DMS 273 (cell line): ENCODE measurements at regions not wholly inside any gene's neighbourhood (a gene's known extent, or its start where the extent isn't known, plus 50 kb on each side); places are given as distances from the start of the nearest gene placed in this dataset.

Source experiments
- DNase-seq: peaks from one replicate; lab custom pipeline; 2025; ENCODE audit not compliant: unreplicated experiment; lab: John Stamatoyannopoulos, UW

DNA sequence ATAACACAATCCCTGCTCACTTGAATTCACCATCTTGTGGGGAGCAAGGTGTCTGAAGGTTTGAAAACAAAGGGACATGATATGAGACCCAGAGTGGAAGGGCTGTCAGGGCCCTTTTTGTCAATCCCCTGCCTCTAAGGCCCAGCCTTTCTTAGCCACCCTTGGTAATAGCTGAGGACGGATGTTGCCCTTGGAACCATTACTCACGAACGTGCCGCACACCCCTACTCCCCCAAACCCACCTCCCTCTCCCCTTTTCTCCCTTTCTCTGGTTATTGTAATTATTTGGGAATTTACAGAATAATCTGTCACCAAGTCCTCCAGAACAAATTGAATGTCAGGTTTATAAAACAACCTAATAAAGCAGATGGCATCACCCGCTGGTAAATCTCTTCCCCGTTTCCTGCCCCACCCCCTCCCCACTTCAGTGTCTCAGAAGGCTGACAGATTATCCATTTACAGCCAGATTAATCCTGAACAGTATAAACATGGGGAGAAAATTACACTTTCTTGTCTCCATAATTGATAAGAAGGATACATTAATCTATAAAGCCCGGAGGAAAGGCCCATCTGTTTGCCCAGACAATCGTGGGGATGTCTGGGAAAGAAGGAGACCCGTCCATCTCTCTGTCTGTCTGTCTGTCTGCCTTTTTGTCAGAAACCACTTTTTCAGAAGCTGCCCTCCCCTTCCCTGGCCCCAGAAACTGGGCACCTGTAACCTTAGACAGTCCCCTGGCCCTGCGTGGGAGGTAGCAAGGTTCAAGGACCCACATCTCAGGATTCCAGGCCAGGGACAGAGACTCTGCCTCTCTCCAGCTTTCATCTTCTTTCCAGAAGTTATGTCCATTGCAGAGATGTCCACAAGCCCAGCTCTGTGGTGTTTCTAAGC is 60.6 kb upstream of the CD34 start:
- no peak for DNase-seq

DNA sequence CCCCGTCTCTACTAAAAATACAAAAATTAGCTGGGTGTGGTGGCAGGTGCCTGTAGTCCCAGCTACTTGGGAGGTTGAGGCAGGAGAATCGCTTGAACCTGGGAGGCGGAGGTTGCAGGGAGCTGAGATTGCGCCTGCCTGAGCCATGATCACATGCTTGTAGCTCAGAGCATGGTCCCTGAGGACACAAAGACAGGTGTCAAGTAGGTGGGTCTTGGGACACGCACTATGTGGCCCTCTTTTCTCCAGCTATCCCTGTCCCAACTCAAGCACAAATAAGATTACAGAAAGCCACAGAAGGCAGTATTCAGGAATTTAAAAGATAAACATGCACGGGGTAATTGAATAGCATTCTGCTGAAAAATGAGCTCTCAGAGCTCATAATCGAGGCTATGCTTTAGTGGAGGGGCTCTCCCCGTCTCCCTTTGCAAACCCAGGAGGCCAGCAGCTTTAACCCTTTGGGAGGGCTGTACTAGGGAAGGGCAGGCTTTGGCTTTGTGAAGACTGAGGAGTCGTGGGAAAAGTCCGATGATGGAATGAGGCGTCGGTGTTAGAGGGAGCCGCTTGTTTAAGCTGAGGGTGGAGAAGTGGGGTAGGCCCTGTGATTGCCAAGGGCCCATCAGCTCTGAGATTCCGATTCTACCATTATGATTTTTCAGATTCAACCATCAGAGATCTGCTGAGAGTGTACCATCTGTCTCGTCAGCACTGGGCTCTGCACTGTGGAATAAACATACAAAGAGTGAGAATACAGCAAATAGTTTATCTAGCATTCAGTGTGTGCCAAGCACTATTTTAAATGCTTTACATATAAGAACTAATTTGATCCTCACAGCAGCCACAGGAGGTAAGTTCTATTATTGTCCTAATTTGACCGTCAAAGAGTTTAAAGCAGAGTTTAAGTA is 59.7 kb upstream of the CD34 start:
- DNase-seq: no peak

DNA sequence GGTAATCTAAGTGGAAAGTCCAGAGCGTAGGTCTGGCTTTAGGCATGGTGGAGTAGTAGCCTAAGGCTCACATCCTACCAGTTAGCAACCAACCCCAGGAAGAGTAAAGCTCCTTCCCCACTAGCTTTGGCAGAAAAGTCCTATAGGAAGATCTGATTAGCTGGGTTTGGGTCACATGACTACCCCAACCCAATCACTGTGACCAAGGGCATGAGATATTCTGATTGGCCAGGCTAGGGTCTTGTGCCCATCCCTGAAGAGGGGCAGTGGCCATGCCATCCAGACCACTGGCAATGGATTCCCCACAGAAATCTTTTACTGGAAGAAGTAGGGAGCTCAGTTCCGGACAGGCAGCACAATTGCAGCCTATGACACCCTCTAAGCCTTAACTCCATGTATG is 58.6 kb upstream of the CD34 start:
- DNase-seq: no peak

DNA sequence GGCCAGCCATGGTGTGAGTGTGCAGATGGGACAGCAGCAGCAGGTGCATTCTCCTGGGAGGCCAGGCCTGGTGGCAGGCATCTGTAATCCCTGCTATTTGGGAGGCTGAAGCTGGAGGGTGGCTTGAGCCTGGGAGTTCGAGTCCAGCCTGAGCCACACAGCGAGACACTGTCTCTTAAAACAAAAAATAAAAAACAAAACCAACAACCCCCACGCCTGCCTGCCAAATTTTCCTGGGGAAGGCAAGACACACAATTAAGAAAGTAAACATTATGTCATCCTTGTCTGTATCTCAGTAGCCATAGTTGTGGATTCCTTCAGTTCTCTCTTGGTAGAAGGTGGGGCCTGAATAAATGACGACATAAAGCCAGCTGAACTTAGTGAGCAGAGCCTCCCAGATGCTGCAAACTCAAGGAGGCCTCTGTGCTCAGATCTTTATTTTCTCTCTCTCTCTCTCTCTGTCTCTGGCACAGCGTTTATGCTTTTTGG is 57.6 kb upstream of the CD34 start:
- DNase-seq: no peak

DNA sequence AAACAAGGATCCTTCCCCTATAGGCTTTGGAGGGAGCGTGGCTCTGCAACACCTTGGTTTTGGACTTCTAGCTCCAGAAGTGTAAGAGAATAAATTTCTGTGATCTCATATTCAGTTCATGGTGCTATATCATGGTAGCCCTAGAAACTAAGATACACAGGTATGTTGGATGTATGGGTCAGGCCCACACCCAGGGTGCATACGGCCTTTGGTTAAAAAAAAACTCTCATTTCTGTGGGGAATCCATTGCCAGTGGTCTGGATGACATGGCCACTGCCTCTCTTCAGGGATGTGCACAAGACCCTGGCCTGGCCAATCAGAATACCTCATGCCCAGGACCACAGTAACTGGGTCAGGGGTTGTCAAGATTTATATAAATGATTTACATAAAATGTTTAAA is 56.8 kb upstream of the CD34 start:
- no peak for DNase-seq

DNA sequence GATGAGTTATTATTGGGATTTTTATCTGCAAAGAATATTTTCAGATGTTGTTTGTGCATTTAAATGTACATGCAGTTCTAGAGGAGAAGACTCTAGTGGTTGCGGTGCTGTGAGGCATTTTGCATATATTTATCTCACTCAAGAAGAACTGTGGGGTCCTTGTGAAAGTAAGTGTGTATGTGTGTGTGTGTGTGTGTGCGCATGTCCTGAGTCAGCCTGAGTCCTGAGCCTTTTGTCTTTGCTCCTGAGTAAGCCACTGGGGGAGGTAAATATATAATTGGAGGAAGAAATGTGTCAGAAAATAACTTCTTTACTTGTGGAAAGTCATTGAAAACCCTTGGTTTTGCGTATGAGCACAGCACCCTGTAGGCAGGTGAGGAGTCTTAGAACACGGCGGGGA is 55.6 kb upstream of the CD34 start:
- no peak for DNase-seq

DNA sequence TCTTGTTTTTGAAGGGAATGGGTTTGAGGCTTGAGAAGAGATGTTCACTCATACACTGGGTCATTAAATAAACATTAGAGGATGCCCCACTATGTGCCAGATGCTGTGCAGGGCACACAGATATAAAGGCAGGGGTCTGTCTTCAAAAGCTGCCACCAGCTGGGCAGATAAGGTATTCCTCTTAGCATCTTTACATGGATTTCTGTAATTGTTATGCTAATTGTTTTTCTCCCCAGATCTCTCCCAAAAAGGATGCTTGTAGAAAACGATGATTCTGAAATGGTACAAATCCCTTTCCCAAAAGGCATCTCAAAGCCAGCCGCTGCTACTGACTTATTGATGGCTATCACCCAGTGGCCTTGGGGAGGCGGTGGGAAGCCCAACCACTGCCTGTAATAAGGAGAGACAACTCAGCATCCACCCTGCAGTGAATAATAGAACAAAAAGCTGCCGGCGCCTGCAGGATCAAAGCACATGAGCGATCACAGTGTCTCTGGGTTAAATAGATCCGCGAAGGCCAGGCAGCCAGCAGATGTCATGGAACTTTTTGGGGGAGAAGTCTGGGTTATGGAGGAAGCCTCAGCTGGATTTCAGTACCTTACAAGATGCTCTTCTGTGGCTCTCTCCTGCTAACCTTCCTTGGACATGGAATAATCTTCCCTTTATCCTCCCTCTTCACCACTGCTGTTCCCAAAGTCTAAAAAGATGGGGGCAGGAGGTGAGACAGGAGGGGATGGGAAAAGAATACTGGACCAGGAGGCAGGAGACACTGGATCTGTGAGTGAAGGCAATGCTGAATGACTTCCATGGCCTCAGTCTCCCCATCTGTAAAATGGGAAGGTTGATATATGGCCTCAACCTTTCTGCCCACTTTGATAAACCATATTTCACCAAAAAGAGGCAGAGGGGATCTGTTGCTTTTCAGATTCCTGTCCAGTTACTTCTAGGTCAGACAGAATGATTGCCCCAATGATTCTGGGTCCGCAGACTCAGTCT is 54.8 kb upstream of the CD34 start:
- DNase-seq: no peak

DNA sequence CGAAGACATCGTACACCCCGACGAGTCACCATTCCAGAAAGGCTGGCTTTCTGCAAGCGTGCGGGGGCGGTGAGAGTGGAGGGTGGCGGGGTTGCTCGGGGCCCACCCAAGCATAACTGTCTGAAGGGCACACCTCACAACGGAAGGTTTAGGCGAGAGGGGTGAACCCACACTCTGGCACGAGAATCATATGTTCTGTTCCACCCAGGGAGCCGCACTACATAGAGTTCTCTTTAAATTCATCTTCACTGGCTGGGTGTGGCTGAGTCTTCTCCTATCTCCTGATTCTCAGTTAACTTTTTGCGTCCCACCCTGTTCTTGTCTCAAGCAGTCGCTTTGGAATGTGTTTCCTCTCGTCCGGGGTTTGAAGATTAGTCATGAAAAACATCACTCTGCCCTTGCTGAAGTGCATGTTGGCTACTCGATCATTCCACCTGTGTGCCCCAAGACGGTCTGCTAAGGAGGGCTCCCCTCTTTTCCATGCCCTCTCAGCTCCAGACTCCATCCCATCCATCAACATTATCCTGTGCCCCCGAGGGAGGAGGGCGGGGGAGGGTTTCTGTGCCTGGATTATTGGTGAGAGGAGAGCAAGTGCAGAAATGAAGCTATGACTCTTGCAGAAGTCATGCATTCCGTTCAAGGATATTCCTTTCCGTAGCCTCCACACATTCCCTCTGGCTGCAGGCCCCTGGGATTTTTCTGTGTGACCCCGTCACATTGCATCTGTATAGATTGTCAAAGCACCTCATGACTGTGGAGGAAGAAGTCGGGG is 53.5 kb upstream of the CD34 start:
- no peak for DNase-seq

DNA sequence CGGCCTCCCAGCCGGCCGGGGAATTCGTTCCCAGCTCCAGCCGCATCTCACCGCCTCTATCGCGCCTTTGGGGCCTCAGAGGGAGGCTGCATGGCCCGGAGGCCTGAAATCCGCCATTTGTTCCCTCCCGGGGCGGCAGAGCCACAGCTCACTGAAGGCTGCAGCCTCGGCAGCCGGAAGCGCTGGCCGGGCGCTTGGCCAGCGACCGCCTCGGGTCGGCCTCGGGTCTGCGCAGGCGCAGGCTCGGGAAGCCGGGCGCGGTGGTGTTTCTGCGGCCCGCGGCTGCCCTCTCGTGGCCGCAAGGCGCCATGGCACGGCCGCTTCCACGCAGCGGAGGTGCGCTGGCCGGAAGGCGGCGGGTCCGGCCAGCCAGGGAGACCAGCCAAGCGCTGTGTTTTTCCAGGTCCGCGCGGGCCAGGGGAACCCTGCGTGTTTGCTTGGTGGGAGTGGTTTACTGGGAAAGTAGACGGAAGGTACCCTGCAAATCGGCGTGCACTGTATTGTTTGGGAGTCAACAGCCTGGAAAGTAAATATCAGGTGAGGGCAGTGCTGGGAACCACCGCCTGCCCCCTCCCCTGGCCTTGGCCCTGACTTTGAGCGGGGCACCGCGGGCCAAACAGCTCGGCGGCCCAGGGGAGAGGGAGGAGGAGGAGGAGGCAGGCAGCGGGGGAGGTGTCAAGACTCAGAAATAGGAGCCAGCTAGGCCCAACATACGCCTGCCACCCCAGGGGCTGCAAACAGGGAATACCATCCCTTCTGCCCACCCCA is 52.7 kb upstream of the CD34 start:
- DNase-seq: peak; percentile 95

DNA sequence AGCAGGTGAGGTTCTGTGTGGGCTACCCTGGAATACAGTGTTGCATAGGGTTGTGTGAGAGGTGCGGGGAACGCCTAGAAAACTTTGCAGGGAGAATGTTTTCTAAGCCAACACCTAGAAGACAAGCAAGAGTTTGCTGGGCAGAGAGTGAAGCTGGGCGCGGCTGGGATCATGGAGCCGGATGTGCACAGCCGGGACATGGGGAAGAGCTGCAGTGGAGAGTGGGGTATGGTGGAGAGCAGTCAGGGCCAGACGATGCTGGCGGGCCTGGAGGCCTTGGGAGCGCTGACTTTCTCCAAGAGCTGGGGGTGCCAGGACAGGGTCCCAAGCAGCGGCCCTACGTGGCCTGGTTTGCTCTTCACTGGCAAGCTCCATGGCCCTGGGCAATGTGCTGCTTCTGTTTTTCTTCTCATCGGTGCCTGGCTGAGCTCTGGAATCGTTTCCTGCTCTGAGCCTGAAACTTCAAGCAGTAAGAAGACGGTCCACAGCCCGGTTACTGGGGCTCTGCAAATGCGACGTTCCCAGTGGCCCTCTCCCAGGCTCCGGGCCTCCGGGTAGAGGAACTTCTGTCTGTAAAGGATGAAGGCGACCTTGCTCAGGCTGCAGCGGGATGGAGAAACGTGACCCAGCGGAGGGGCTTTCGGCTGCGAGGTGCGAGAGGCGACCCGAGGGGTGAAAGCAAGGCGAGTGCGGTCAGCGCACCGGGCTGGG is 51.9 kb upstream of the CD34 start:
- DNase-seq: peak; percentile 65
